SK-N-SH (cell line): ENCODE measurements at regions not wholly inside any gene's neighbourhood (a gene's known extent, or its start where the extent isn't known, plus 50 kb on each side); places are given as distances from the start of the nearest gene placed in this dataset.
A peak's percentile ranks its signal among the peaks of the same experiment; 100 is the strongest.

Experiments
- EP300 ChIP-seq, 2 experiments: IDR thresholded peaks; 2 replicates each; pipeline versions ENCODE4 v1.4.0 to v1.6.1; 2012; ENCODE audit warnings: borderline replicate concordance in 1 of 2, low read depth in 1 of 2, low read length in 1 of 2
- EZH2phosphoT487 ChIP-seq: fragments of 200-600 bp; sonication (generic); IDR thresholded peaks from 2 replicates; pipeline ENCODE4 v1.6.1; 2017; ENCODE audit warnings: low read depth, mixed run types, mild to moderate bottlenecking, antibody characterized with exemption, moderate library complexity, borderline replicate concordance
- MXI1 ChIP-seq: IDR thresholded peaks from 2 replicates; pipeline ENCODE4 v1.6.1; 2012; ENCODE audit warnings: mild to moderate bottlenecking, low read depth, low read length, improper control_type of control experiment
- POLR2AphosphoS5 ChIP-seq: IDR thresholded peaks from 2 replicates; pipeline ENCODE4 v1.6.1; 2012; ENCODE audit warnings: low read depth, low read length
- TF ChIP-seq, protein P1 (sequence below): fragments of 200-600 bp; sonication (generic); IDR thresholded peaks from 2 replicates; pipeline ENCODE4 v1.6.1; 2017; ENCODE audit warnings: antibody characterized with exemption, mild to moderate bottlenecking, moderate library complexity

GRCh38 chr3:21049334-21050062 lies 701.5 kb downstream of the ZNF385D start:
- TF ChIP-seq EP300 (IDR thresholded peaks at IDR 0.05; ENCODE audit: borderline replicate concordance in 1 of 2, low read depth in 1 of 2, low read length in 1 of 2) (peak in 1 of 2 experiments; percentile 66; a peak in 1 of 4 replicates), POLR2AphosphoS5 (no peak), MXI1 (no peak), EZH2phosphoT487 (no peak)
- TF ChIP-seq, protein P1, sequence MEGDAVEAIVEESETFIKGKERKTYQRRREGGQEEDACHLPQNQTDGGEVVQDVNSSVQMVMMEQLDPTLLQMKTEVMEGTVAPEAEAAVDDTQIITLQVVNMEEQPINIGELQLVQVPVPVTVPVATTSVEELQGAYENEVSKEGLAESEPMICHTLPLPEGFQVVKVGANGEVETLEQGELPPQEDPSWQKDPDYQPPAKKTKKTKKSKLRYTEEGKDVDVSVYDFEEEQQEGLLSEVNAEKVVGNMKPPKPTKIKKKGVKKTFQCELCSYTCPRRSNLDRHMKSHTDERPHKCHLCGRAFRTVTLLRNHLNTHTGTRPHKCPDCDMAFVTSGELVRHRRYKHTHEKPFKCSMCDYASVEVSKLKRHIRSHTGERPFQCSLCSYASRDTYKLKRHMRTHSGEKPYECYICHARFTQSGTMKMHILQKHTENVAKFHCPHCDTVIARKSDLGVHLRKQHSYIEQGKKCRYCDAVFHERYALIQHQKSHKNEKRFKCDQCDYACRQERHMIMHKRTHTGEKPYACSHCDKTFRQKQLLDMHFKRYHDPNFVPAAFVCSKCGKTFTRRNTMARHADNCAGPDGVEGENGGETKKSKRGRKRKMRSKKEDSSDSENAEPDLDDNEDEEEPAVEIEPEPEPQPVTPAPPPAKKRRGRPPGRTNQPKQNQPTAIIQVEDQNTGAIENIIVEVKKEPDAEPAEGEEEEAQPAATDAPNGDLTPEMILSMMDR, result no peak
